Stimulated activated CD4-positive, alpha-beta T cell treated with anti-CD3 and anti-CD28 coated beads, Interleukin-1b, Interleukin-23, amount 100 ng/mL, for 4 hours (primary cell): ENCODE measurements at regions not wholly inside any gene's neighbourhood (a gene's known extent, or its start where the extent isn't known, plus 50 kb on each side); places are given as distances from the start of the nearest gene placed in this dataset.

Source experiments
- DNase-seq, 2 donors: peaks; one replicate each; pipeline ENCODE4 v3.0.0-alpha.2; 2020; ENCODE audit warnings: low read depth in 2 of 2

DNA sequence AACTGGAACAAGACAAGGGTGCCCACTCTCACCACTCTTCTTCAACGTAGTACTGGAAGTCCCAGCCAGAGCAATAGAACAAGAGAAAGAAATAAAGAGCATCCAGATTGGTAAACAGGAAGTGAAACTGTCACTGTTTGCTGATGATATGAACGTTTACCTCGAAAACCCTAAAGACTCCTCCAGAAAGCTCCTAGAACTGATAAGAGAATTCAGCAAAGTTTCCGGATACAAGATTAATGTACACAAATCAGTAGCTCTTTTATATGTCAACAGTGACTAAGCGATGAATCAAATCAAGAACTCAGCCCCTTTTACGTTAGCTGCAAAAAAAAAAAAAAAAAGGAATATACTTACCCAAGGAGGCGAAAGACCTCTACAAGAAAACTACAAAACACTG lies 306.6 kb downstream of the PLK2 start:
- DNase-seq, result no peak

DNA sequence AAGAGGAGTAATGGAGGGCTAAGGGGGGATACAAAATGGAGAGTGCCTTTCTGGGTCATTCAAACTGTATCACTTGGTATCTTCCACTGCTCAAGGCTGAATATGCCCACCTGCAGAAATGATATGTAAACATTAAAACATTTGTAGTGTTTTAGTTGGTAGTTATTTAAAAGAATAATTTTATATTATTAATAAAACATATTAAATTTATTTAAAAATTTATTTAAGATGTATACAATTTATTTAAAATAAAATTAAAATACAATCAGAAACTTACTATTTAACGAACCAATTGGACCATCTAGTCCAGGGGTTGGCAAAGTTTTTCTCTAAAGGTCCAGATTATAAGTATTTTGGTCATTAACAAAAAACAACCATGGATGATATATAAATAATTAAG lies 308.5 kb downstream of the PLK2 start:
- no peak for DNase-seq

DNA sequence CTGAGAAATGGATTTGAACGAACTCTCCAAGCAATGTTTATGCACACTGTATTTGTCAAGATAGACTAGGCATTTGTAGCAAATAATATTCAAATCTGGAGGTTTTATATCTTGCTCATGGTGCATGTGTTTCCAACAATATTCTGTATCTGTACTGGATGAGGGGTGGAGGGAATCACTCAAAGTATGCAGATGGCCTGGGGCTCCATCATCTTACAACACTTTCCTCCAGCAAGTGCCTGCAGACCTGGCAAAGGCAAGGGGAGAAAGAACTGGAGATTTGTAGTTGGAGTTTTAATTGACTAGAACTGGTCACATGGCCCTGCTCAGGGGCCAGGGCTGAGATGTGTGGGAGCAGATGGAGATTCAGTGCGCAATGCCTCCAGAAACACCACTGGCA lies 309.0 kb downstream of the PLK2 start:
- DNase-seq, result no peak

DNA sequence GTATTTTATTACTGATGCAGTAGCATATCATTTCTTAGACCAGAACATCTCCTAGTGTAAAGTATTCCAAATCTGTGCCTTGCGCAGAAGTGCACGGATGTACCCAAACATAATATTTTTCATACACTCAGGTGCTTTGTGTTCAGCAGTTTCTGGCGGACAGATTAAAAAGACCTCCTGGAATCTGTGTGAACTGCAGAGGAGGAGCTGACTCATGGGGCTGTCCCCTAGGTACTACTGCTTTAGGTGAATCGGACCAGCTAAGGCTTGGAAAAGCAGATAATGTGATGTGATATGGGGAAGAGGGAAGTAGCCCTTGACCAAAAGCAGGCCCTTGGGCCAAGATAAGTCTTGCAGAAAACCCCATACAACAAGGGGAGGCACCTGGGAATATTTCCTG lies 310.1 kb downstream of the PLK2 start:
- no peak for DNase-seq

DNA sequence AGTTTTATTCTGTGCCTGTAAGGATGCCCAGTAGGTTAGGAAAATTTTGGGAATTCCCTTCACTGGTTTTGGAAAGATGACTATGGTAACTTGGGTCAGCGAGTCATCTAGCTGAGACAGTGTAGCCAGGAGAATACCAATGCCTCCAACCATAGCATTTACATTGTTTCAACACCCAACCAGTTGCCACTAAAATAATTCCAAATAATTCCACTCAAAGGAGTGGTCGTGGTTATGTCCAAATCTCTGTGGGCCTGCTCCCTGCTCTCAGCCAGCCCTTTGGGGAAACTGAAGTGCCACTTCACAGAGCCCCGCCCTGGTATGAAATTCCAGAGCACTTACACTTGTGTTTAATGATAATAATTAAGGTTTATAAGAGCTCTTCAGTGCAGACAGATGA lies 310.5 kb downstream of the PLK2 start:
- no peak for DNase-seq

DNA sequence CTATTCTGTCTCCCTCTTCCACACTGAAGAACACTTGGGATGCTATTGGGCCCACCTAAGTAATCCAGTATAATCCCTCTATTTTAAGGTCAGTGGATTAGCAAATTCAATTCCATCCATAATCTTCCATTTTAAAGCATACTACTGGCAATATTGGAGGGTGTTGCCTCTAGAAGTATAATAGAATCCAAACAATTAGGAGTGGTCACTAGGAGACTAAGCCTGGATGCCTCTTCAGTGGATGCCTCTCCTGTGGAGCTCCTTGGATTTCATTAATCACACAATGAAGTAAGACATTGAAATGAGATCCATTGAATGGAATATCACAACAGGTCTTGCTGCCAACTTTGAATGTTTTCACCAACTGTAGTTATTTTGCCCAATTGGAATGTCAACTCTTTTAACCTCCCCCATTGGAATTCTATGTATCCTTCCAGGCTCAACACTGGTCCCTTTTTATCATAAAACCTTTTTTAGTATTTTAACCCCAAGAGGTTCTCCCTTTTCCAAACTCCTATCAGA lies 311.6 kb downstream of the PLK2 start:
- DNase-seq, result no peak

DNA sequence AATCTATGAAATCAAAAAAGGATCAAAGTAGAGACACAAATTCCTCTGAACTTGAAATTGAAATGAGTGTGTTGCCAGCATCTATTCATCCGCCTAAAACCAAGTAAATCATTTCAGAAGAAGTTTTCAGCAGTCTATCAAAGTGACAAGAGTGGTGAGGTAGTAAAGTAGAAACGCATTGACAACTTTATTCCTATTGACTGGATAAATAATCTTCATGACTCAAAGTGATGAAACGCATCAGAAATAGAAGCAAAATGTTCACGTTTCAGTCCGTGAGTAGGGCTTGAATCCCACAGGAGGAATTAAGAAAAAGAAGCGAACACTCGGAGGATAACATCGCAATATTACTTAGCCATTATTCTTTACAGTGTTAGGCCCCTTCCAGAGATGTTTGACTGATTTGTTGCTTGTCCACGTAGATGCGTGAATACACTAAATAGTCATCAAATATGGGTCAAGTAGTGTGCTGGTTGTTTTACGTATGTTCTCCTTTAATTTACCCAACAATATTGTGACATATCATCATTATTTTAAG lies 314.4 kb downstream of the PLK2 start:
- no peak for DNase-seq

DNA sequence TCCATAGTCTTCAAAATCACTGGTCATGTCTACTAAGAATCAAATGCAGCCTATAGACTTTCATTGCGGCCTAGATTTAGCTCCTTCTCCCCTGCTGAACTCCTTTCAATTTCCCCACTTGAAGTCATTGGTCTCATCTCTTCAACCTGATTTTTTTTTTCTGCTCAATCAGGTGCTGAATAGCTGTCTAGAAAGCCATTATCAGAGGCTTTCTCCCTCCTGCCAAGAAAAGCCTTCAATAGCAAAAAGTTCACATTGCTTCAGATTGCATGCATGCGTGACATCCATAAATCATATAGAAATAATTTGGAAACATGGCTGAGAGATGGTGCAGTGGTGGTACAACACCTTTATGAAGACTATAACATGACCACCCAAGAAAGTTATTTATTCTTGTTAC lies 316.2 kb downstream of the PLK2 start:
- no peak for DNase-seq

DNA sequence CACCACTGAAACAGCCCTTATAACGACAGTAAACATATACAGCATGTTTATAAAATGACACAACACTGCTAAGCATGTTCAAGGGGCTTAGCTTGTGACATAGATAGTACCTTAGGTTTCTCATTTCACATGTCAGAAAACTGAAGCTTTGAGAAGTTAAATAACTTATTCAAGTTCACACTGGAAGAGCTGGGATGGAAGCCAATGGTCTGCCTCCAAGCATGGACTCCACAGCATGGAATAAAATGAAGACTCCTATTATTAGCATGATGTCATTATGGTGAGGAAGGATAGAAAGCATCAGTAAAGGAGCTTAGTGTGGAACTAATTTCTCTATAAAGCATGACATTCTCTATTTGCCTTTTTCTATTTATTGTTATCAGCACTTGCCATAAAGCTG lies 316.7 kb downstream of the PLK2 start:
- DNase-seq, result no peak

DNA sequence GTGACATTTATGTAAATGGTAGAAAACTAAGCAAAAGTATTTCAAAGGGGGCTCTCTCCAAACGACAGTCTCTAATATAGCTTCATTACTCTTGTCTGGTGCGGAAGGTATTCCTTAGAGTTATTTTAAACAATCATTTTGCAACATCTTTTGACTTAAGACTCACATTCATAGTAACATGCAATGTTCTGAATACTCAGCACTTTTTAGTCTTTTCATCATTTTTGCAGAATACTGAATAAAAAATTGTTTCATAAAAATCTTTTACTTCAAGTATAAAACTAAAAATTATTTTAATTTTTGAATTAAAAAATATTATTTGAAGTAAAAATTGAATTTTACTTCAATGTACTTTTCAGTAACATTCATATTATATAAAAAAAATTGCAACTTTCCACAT lies 321.1 kb downstream of the PLK2 start:
- DNase-seq, result no peak

DNA sequence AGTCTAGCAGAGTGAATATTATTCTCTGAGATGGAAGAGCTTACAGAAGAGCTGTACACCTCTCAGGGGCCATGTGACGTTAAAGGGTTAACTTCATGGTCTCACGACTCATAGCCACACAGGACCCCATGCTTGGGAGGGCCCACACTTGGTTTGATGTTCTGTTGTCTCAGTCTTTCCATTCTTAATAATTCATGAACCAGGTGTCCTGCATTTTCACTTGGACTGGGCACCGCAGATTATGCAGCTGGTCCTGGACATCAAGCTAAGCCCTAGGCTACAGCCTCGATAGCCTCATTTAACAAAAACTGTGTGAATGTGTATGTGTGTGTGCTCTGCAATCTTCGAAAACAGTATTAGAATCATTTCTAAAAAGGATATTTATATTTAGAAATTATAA lies 323.5 kb downstream of the PLK2 start:
- no peak for DNase-seq

DNA sequence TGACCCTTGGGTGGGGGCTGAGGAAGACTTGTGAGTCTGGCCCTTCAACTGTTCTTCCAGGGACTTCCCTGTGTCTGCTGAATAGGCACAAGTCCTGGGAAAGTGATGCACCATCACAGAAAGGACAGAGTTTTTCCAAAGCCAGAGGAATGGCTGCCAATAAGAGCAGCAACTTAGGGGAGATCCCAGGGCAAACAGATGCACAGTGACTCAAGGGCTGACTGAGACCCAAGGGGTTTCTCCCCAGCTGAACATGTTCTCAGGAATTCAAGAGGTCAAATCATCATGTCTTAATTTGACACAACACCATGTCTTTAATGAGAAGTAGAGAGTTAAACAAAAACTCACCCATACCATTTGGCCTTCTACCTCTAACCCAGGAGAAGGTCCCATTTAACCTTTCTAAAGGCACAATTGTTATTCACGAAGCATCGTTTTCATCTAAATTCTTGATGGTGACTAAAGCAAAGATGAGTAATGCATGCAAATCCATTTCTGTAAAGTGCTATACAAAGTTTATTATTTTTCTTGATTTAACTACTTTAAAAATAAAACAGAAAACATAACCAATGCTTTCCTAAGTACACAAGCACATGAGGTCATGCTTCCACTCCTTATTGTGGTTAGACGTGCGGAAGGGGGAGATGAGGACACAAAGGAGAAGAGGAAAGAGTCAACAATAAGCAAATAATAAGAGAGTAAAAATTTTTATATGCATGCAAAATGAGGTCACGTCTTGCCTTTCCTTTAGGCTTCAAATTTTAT lies 324.1 kb downstream of the PLK2 start:
- no peak for DNase-seq

DNA sequence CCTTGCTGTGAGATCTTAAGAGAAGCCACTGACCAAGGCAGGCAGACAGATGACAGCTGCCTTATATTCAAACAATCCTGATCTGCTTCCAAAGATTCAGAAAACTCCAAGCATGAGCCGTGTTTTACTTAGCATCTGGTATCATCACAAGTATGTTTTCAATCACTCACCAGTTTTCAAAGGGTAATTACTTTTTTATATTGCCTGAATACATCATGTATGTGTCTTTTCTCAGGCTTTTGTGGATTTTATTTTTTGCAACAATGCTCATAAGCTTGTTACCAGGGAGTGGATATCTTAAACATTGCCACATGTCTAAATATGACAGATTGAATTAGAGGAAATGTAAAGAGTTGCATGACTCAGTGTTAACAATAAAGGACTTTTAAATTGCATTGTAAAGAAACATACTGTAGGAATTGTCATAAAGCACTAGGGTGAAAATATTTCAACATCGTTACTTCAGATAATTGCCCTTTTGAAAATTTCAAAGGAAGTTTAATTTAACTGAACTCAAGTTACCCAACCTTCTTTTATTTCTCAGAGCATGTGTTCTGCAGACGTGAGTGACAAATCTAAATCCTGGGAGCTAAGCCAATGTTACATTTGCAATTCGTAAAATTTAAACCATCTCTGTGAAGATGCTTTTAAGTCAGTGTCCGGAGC lies 326.1 kb downstream of the PLK2 start:
- DNase-seq, result no peak

DNA sequence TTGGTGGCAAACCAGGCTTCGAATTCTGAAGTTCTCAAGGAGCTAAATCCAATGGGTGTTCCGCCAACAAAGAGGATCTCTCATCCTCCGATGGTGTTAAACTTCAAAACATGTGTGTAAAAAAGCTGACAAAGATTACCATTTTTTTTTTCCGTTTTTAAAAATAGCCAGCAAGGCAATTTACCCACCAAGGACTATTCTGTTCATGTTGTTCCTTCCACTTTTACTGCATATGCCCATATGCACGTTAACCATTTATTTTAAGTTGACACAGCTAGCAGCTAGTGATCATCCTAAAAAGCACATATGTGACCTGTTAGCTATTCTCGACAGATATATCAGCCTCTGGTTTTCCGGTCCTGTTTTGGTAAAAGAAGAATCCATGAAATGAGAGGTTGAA lies 326.7 kb downstream of the PLK2 start:
- DNase-seq, result no peak

DNA sequence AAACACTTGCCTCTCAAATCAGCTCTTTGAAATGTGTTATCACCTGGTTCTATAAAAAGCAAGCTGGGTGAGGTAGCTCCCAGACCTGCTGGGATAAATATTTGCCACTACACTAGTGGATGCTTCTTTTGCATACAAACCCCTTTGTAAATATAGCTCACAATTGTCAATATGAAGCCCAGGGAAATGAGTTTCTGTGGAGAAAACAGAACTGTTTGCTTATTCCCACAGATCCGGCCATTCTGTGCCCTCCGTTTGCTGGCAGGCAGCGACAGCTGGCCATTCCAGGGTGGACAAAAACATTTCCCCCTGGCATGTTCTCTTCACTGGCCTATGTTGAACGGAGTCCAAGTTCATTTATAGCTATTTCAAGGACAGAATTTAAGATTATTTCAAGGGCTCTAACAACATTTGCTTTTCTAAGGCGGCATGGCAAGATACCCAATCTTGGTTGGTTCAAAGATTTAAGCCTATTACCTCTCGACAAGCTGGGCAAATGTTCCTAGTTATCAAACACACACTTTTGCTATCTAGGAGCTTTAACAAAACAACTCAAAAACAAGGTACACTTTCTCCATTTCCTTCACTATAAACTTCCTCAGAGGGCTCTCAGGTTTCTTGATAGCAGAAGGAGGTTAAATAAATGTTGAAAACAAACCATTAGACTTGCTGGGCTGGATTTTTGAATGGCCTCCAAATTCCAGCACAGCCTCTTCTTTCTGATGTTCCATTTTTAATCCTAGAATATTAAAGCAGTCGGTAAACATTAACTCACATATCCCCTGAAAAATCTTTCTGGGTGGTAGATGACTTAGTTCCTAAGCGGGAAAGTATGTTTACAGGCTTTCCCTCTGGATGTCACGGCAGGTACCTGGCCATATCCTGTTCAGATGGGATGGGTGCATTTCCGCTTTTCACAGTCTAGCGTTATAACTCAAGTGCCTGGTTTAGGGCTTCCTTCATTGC lies 332.3 kb downstream of the PLK2 start:
- no peak for DNase-seq

DNA sequence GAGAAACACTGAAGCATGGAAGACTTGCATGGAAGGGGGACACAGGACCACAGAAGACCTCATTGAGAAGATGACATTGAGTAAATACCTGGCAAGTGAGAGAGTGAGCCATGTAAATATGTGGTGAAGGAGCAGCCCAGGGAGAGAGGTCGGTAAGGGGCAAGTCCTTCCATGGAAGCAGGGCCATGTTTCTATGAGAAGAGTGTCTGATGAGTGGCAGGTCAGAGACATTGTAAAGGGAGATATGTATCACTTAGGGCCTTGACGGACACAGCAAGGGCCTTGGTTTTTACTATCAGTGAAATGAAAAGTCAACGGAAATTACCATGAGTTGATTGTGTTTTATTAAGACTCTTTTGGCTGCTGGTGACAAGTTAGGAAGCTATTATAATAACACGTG lies 336.4 kb downstream of the PLK2 start:
- DNase-seq, result no peak

DNA sequence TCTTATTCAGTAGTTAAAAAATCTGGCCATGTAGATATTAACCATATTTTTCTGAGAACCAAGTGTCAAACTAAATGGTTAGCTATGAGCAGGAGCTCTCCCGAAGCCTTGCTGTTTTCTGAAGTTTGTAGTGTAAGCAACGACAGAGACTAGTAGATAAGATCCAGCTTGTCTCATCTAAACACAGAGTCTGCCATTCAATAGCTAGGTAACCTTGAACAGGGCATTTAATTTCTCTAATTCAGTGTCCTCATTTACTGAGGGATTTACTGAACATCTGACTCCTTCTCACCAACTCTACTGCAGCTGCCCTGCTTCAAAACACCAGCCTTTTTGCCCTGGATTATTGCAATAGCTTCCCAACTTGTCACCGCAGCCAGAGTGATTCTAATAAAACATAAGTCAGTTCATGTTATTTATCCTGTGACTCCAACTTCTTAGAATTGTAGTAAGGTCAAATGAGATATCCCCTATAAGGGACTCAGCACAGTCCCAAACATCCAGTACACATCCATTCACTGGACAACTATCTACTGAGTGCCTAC lies 337.0 kb downstream of the PLK2 start:
- no peak for DNase-seq

DNA sequence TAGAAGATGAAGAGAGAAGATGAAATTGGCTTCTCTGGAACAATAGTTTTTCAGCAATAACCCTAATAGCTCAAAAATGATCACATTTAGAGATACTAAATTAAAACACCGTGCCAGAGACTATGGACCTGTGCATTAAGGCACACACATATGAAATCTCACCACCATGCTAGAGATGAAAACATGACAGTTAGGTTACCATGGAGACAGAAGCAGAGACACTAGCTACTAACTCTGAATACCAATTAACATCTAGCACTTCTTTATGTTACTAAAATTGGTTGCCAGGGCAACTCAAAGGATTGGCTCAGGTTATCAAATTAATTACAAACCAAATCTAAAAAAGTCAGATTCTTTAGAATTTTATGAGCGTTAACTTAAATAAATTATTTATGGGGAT lies 337.7 kb downstream of the PLK2 start:
- no peak for DNase-seq

DNA sequence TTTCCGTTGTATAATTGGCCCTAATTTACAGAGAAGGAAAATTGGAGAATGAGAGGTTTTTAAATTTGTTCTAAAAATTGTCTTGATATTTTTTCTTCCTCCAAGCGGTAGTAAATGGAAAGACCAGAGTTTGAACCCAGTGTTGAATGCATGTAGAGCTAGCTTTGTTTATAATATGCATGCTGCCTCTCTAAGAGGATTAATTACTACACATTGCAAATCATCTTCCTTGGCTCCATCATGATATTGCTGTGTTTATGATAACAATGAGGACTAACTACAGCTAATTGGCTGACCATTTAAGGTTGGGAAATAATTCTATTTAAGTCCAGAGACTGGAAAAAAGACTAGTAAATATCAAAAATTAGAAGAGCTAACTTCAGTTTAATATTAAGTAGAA lies 338.5 kb downstream of the PLK2 start:
- DNase-seq, result no peak

DNA sequence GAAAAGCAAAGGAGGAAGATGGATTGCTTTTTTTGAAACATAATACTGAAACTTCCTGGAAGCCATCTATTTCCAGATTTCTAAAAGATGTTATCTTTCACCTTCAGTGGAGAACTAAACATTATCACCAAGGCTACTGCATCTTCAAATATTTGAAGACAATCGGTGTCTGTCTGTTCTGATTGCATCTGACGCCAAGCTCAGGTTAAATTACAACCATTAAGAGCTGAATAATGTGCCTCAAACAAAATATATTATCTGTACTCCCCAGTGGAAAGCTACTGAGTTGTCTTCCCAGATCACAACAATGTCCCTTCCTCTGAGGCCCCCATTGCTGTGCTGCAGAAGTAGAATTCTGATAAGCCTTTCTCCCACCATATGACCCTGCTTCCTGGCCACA lies 342.3 kb downstream of the PLK2 start:
- no peak for DNase-seq

DNA sequence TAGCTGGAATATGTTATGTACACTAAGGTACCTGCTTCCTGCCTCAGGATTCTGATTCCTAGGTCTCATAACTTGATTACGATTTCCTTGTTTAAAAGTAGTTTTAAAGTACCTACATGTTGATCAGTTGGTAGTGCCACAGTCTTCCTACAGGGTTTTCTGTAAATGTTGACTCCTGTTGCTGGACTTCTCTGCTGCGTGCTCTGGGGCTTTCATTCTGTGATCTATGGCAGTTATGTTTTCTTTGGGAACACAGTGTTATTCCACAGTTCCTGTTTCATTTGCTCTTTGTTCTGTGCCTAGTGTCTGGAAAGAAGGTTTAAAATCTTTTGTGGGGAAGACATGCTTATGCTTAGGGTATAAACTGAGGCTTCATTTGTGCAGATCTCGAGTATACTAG lies 343.5 kb downstream of the PLK2 start:
- no peak for DNase-seq

DNA sequence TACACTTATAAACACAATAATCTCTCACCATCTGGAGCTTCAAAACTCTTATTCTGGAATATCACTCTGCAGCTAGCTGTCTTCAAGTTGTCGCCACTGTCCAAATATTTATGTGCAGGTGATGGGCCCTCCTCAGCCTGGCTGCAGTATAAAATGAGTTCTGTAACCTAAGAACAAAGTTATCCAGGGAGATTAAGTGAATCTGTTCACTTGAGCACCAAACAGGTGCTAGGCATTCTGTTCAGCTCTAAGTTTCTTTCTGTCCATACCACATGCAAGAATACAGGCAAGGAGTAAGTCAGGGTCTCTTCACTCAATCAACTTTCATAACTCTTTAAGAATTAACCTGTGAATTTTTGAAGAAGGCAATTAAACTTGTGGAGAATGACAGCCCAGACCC lies 344.1 kb downstream of the PLK2 start:
- DNase-seq, result no peak
